ENCODE measurements at regions not wholly inside any gene's neighbourhood (a gene's known extent, or its start where the extent isn't known, plus 50 kb on each side); places are given as distances from the start of the nearest gene placed in this dataset.

DNA sequence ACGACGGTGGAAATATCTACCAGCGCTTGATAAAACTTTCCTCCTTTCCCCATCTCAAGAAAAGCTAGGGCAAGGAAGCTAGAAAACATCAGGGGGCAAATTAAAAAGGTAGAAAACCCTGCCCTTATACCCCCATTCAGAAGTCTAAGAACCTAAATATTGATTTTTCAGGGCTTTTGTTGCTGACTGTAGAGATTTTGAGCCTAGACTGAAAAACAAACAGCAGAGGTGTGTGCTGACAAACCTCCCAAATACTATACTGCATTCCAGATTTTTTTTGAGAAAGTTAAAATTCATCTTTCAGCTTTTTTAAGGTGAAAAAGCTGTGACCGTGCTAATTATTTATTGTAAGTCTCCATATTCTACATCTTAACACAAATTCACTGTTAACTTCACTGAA, 478.3 kb upstream of the SOX5 start:
- TF ChIP-seq, protein P1, sequence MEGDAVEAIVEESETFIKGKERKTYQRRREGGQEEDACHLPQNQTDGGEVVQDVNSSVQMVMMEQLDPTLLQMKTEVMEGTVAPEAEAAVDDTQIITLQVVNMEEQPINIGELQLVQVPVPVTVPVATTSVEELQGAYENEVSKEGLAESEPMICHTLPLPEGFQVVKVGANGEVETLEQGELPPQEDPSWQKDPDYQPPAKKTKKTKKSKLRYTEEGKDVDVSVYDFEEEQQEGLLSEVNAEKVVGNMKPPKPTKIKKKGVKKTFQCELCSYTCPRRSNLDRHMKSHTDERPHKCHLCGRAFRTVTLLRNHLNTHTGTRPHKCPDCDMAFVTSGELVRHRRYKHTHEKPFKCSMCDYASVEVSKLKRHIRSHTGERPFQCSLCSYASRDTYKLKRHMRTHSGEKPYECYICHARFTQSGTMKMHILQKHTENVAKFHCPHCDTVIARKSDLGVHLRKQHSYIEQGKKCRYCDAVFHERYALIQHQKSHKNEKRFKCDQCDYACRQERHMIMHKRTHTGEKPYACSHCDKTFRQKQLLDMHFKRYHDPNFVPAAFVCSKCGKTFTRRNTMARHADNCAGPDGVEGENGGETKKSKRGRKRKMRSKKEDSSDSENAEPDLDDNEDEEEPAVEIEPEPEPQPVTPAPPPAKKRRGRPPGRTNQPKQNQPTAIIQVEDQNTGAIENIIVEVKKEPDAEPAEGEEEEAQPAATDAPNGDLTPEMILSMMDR (IDR thresholded peaks at IDR 0.05): no peak
- no peak for TF ChIP-seq SIN3A (IDR thresholded peaks at IDR 0.05; ENCODE audit: borderline replicate concordance, insufficient read depth, low read depth, low read length)
- no peak for TF ChIP-seq TCF7L2 (IDR thresholded peaks at IDR 0.05; ENCODE audit: low read depth, low read length)
- no peak for TF ChIP-seq POLR2AphosphoS5 (IDR thresholded peaks at IDR 0.05; ENCODE audit: low read depth, low read length)

Data from Panc1 (cell line).